ENCODE measurements at regions not wholly inside any gene's neighbourhood (a gene's known extent, or its start where the extent isn't known, plus 50 kb on each side); places are given as distances from the start of the nearest gene placed in this dataset.

DNA sequence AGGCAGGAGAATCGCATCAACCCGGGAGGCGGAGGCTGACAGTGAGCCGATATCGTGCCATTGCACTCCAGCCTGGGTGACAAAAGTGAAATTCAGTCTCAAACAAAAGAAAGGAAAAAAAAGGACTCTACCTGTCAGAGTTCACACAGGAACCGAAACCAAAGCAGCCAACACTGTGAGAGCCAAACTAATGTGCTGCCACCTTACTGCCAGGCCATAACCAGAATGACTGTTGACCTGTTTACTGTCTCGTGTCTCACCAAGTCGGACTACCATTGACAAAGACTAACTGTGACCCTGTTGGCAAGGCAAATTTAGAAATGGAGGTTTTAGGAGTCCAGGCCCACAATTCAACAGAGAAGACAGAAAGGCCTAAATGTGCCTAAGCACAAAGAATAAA, 112.4 kb downstream of the ANXA2R start:
- TF ChIP-seq CTCF (optimal IDR thresholded peaks at IDR 0.05 in 1 of 3, IDR thresholded peaks at IDR 0.05 in 1 of 3, conservative IDR thresholded peaks at IDR 0.05 in 1 of 3; ENCODE audit: extremely low read depth in 1 of 3, insufficient read depth in 2 of 3, low read length in 3 of 3) (no peak), EZH2 (IDR thresholded peaks at IDR 0.05; ENCODE audit: low read length) (no peak)

Data from keratinocyte (primary cell).